Endothelial cell of umbilical vein (primary cell): ENCODE measurements at regions not wholly inside any gene's neighbourhood (a gene's known extent, or its start where the extent isn't known, plus 50 kb on each side); places are given as distances from the start of the nearest gene placed in this dataset.

Experiments
- CTCF ChIP-seq, 2 donors: IDR thresholded peaks; 1 replicate in 1 of 2; 2 replicates in 1 of 2; pipeline ENCODE4 v1.5.1; 2011; ENCODE audit warnings: low read length in 2 of 2, mild to moderate bottlenecking in 2 of 2, moderate library complexity in 2 of 2, control low read depth in 1 of 2, inconsistent platforms in 1 of 2, low read depth in 1 of 2; ENCODE audit not compliant: insufficient read depth in 1 of 2; ENCODE audit errors: extremely low read depth in 1 of 2
- GATA2 ChIP-seq: IDR thresholded peaks from 2 replicates; pipeline ENCODE4 v1.7.0; 2011; ENCODE audit warnings: low read depth, mild to moderate bottlenecking, moderate library complexity, mixed read lengths, low read length; ENCODE audit not compliant: insufficient read length, insufficient read depth
- POLR2A ChIP-seq: IDR thresholded peaks from 2 replicates; pipeline ENCODE4 v1.6.1; 2012; ENCODE audit warnings: low read depth, mild to moderate bottlenecking, control low read depth, low read length
- POLR2AphosphoS5 ChIP-seq: IDR thresholded peaks from 2 replicates; pipeline ENCODE4 v1.6.1; 2012; ENCODE audit warnings: low read depth, mild to moderate bottlenecking, control low read depth, low read length, moderate library complexity; ENCODE audit not compliant: insufficient read depth

- no peak for TF ChIP-seq CTCF (IDR thresholded peaks at IDR 0.05; ENCODE audit: extremely low read depth in 1 of 2, insufficient read depth in 1 of 2, low read depth in 1 of 2, low read length in 2 of 2)
- TF ChIP-seq POLR2A, result no peak
- TF ChIP-seq POLR2AphosphoS5, result no peak
- no peak for TF ChIP-seq GATA2
Measured at GRCh38 chr6:24996269-24996836, 60.6 kb upstream of the RIPOR2 start.
